ENCODE measurements at regions not wholly inside any gene's neighbourhood (a gene's known extent, or its start where the extent isn't known, plus 50 kb on each side); places are given as distances from the start of the nearest gene placed in this dataset.

GRCh38 chr12:62130834-62131552 lies 129.2 kb upstream of the USP15 start:
- TF ChIP-seq CTCF (IDR thresholded peaks at IDR 0.05) (no peak), POLR2A (IDR thresholded peaks at IDR 0.05) (no peak)

Measured in right lobe of liver (tissue), 4 donors.